Fibroblast of mammary gland (primary cell): ENCODE measurements at regions not wholly inside any gene's neighbourhood (a gene's known extent, or its start where the extent isn't known, plus 50 kb on each side); places are given as distances from the start of the nearest gene placed in this dataset.

Experiments used
- DNase-seq: peaks from one replicate; pipeline ENCODE4 v3.0.0-alpha.2; 2010; ENCODE audit warnings: low read depth
- H3K4me3 ChIP-seq: 2 replicates; pipeline ENCODE4 v1.5.1; 2011; ENCODE audit warnings: low read depth, mild to moderate bottlenecking, low read length, moderate library complexity; ENCODE audit not compliant: control insufficient read depth
- TF ChIP-seq, protein P1 (sequence below): conservative IDR thresholded peaks from 2 replicates; pipeline ENCODE4 v1.5.1; 2011; ENCODE audit warnings: low read depth, low read length, inconsistent platforms; ENCODE audit not compliant: control insufficient read depth, insufficient read depth

DNA sequence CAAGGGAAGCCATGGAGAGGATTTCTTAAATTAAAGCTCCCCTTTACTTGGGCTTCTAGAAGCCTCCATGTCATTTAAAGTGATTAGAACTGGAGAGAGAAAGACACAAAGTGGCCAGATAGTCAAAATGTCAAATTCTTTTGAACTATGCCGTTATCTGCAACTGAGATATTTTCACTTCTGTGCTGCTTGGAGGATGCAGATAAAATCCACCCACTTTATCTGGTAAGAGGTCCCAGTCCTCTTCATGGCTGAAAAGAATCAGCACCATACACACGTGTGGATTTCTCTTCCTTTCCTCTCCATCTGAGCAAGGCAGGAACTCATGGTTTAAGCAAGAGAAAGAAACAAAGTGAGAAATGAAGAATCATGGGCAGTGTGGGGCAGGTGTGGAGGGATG, 276.9 kb upstream of the RUNX1 start:
- DNase-seq, result no peak
- TF ChIP-seq, protein P1, sequence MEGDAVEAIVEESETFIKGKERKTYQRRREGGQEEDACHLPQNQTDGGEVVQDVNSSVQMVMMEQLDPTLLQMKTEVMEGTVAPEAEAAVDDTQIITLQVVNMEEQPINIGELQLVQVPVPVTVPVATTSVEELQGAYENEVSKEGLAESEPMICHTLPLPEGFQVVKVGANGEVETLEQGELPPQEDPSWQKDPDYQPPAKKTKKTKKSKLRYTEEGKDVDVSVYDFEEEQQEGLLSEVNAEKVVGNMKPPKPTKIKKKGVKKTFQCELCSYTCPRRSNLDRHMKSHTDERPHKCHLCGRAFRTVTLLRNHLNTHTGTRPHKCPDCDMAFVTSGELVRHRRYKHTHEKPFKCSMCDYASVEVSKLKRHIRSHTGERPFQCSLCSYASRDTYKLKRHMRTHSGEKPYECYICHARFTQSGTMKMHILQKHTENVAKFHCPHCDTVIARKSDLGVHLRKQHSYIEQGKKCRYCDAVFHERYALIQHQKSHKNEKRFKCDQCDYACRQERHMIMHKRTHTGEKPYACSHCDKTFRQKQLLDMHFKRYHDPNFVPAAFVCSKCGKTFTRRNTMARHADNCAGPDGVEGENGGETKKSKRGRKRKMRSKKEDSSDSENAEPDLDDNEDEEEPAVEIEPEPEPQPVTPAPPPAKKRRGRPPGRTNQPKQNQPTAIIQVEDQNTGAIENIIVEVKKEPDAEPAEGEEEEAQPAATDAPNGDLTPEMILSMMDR, result no peak
- H3K4me3 ChIP-seq, result no peak overlapping the region

DNA sequence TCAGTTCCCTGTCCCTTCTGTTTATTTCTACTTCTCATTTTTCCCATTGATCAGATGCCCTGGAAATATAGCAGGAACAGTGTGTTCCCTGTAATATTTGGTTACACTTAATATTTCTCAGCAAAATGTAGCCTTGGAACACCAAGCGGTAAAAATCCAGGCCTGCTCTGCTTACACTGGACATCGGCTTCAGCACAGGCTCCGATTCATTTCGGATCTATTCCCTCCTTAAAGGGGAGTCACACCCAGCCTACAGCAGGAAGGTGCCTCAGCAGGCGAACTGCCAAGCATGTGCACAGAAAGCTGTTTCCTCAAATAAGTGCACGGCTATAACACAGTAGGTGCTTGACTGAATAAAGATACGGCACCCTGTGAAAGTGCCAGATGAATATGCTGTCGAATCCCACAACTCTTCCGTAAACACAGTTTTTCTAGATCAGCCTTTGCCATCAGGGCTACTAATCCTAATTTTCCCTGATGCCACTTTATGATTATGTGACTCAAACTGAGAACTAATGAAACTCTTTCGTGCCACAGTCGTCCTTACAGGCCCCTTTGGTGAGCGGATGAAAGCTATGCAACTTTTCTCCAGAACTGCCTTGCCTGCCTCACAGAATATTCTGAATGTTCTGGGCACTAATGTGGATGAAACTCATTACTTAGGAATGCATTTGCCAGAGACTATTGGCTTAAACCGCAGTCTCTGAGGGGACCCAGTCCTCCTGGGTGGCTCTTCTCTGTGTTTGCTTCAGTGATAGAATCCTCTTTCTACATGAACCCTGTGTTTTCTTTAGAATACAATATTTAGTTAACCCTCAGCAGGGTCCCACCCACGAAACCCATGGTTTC, 275.5 kb upstream of the RUNX1 start:
- TF ChIP-seq, protein P1, result no peak
- H3K4me3 ChIP-seq, result no peak overlapping the region
- DNase-seq, result peak; percentile 65

DNA sequence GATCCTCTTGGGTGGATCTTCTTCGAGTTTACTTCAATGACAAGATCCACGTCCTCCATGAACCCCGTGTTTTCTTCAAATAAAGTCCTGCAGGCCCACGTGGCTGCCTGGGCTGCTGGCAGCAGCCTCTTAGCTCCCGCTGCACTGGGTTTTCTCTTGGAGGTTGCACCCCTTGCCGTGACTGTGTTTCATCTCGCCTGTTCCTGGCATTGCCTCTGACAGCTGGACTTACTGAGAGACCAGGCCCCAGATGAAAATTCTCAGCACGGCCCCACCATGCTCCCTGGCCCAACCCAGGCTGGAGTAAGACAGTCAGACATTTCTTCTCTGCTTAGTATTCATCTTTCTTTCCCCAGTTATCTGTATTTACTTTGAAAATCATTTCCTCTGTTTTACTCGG, 274.8 kb upstream of the RUNX1 start:
- DNase-seq, result peak; percentile 51
- H3K4me3 ChIP-seq, result no peak overlapping the region
- TF ChIP-seq, protein P1, result no peak

DNA sequence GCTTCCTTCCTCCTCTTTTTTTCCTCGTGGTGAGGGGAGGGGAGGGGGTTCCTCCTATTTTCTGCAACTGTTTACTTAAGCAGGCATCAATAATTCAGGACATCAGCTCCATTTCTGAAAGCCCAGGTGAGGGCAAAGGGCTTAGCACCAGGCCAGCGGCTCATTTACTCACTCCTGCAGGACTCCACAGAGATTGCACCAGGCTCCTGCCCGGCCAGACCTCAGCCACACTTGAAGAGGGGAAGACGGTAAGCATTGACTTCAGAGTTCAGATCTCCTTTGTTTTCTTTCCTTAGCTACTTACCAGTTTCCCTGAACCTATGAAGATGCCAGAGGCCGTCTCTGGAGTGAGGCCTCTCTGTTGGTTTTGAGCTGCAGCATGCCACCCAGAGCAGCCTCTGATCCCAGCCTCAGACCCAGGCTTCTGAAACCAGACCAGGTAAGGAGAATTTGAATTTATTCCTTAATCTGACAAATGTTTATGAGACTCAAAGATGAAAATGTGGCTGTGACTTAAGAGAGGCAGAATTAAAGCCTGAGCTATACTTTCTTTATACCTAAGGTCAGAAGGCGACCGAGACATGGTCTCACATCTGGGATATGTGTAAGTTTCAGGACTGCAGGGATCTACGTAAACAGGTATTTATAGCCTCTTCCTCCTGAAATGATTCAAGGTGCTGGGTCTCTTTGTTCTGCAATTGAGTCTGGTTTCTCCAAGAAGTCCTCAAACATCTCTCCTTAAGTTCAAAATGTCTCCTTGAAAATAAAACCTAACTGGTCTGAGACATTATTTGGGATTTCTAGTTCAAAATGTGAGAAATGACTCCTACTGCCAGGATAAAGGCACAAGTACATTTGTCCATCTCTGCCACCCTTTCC, 272.5 kb upstream of the RUNX1 start:
- TF ChIP-seq, protein P1, result no peak
- H3K4me3 ChIP-seq, result no peak overlapping the region
- DNase-seq, result no peak

DNA sequence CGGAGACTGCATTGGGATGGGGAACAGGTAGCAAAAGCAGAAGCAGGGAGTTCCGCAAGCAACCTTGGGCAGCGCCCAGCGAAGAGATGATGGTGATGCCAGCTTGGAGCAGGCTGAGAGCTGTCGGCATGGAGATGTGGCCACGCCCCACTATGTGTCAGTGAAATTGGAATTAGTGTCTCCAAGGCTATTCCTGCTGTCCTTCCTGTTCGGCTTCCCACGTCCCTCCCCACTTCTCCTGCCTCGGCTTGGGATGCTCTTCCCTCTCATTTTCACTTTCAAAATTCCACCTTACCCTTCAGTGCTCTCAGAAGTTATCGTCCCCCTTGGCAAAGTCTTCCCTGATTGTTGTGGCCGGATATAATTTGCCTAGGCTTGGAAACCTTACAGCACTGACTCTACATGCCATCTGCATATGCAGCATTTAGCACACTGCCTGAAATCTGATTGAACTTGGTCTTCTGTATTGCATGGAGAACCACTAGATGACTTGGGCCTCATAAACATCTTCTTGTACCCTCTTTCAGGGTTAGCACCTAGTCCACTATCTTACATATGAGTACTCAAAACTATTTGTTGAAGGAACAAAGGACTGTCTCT, 270.7 kb upstream of the RUNX1 start:
- TF ChIP-seq, protein P1, result no peak
- DNase-seq, result no peak
- no peak overlapping the region for H3K4me3 ChIP-seq

DNA sequence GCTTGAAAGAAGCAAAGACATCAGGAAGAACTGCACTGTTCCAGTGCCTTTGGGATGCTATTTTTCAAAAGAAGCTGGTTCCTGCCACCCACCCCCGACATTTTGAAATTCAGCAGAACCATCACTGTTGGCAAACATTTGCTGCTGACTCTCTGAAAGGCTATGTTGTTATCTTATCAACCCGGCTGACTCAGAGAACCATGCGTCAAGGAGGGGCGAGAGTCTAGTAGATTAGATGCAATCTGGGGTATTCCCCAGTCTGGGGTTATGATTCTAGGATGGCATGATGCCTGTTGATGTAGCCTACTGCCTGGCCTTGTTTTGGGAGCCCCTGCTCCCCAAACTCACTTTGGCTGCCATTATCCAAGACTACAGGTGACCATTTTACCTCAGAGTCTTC, 267.8 kb upstream of the RUNX1 start:
- TF ChIP-seq, protein P1, result no peak
- no peak for DNase-seq
- H3K4me3 ChIP-seq, result no peak overlapping the region
